Liver (tissue), 2 donors: ENCODE measurements at regions not wholly inside any gene's neighbourhood (a gene's known extent, or its start where the extent isn't known, plus 50 kb on each side); places are given as distances from the start of the nearest gene placed in this dataset.

Source experiments
- FOXA1 ChIP-seq: IDR thresholded peaks from 2 replicates; pipeline ENCODE4 v1.6.1; 2016; ENCODE audit warnings: antibody characterized with exemption
- TF ChIP-seq, protein P1 (sequence below): fragments of 150-350 bp; IDR thresholded peaks from 2 replicates; pipeline ENCODE4 v1.5.1; 2017; ENCODE audit warnings: improper control_type of control experiment, low read depth, low read length; ENCODE audit not compliant: missing input control
- donor health status: healthy.

DNA sequence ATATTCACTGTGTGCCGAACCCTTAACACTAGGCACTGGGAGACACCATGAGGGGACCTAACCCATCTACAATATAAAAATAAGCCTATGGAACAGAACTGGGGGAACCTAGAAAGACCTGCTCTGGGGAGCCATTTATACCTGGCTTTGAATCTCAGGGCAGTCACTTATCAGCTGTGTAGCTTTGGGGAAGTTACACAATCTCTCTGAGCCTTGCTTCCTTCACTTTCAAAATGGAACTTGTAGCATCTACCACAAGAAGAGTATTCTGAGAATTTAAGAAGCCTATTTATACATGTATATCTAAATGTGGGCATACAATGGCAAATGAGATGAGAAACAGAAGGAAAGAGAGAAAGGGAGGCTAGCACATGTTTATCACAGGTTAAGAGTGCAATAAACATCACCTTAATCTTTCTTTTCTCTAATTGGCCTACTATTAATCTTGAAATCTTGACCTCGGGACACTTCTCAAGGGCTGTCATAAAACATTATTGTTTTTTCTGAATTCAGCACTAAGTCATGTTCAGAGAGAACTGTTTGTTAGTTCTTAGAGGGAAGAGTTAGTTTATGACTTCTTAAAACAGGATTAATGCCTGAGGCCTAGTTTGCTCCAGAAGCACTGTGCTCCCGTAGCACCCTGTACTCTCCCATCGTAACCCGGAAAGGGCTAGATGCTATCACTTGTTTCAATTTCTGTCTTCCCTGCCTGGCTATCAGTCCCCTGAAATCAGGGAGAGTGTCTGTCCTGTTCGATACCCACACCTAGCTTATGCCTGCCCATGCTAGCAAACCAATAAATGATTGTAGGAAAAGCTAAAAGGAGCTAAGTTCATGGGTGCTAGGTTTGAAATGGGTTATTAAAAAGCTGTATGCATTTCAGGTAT is 606.4 kb upstream of the CLINT1 start:
- no peak for TF ChIP-seq FOXA1
- TF ChIP-seq, protein P1, sequence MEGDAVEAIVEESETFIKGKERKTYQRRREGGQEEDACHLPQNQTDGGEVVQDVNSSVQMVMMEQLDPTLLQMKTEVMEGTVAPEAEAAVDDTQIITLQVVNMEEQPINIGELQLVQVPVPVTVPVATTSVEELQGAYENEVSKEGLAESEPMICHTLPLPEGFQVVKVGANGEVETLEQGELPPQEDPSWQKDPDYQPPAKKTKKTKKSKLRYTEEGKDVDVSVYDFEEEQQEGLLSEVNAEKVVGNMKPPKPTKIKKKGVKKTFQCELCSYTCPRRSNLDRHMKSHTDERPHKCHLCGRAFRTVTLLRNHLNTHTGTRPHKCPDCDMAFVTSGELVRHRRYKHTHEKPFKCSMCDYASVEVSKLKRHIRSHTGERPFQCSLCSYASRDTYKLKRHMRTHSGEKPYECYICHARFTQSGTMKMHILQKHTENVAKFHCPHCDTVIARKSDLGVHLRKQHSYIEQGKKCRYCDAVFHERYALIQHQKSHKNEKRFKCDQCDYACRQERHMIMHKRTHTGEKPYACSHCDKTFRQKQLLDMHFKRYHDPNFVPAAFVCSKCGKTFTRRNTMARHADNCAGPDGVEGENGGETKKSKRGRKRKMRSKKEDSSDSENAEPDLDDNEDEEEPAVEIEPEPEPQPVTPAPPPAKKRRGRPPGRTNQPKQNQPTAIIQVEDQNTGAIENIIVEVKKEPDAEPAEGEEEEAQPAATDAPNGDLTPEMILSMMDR = no peak
